ENCODE measurements at regions not wholly inside any gene's neighbourhood (a gene's known extent, or its start where the extent isn't known, plus 50 kb on each side); places are given as distances from the start of the nearest gene placed in this dataset.
A peak's percentile ranks its signal among the peaks of the same experiment; 100 is the strongest.

GRCh38 chr13:88085036-88085435 is 413.9 kb downstream of the SLITRK5 start:
- DNase-seq (ENCODE audit: low read depth), result peak; percentile 13

GRCh38 chr13:88086577-88086976 is 415.4 kb downstream of the SLITRK5 start:
- peak; percentile 54 for DNase-seq (ENCODE audit: low read depth)

GRCh38 chr13:88097541-88097940 is 426.4 kb downstream of the SLITRK5 start:
- no peak for DNase-seq (ENCODE audit: low read depth)

GRCh38 chr13:88103824-88104223 is 432.7 kb downstream of the SLITRK5 start:
- no peak for DNase-seq (ENCODE audit: low read depth)

- DNase-seq (ENCODE audit: low read depth), result no peak
Measured at GRCh38 chr13:88104576-88104975, 433.4 kb downstream of the SLITRK5 start.

GRCh38 chr13:88107570-88107969 is 436.4 kb downstream of the SLITRK5 start:
- DNase-seq (ENCODE audit: low read depth), result no peak

DNA sequence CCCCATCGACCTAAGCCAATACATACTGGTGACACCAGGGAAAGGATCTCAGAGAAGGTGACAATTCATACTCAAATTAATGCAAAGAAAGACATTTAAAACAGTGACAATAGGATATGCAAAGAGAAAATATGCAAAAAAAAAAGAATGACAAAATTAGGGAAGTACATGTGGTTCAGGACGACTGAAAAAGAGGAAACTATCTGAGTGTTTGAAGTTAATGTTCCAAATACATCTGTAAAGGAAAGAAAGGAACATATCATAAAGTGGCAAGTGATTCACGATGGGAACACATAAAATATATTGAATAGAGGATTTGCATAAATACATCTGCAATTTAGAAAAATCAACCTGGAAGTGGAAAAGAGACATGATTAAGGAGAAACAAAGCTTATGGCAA is 441.4 kb downstream of the SLITRK5 start:
- DNase-seq (ENCODE audit: low read depth), result no peak

GRCh38 chr13:88115976-88116375 is 444.8 kb downstream of the SLITRK5 start:
- no peak for DNase-seq (ENCODE audit: low read depth)

GRCh38 chr13:88118952-88119351 is 447.8 kb downstream of the SLITRK5 start:
- no peak for DNase-seq (ENCODE audit: low read depth)

DNA sequence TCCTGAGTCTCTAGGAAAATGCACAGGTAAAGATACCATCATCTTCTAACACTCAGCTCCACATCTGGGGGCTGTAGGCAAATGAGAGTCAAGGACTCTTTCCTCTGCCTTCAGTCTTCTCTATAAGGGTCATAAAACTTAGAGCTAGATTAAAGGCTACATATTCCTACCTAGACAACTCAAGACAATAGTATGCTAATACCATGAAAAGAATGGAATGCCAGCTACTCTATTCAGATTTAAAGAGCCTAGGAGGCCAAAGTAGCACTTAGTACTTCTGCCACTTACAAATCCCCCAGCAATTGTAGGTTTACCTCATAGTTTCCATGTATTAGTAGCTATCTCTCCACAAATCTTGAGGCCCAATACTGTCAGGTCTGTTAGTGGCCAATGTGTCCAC is 453.0 kb downstream of the SLITRK5 start:
- no peak for DNase-seq (ENCODE audit: low read depth)

DNA sequence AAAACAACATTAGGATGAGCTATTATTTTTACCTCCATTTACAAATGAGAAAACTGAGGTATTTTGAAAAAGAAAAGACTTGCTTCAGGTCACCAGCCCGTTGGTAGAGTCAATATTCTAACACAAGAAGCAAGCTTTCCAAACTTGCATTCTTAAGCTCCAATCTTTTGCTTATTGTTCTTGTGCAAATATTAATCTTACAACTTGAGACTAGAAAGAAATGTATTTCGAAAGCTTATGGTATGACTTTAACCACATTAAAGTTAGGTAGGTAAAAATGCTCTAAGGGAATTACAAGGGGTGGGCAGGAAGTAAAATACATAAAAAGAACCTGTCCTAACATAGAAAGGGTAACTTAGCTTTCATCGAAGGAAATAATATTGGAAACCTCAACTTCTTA is 453.9 kb downstream of the SLITRK5 start:
- no peak for DNase-seq (ENCODE audit: low read depth)

DNA sequence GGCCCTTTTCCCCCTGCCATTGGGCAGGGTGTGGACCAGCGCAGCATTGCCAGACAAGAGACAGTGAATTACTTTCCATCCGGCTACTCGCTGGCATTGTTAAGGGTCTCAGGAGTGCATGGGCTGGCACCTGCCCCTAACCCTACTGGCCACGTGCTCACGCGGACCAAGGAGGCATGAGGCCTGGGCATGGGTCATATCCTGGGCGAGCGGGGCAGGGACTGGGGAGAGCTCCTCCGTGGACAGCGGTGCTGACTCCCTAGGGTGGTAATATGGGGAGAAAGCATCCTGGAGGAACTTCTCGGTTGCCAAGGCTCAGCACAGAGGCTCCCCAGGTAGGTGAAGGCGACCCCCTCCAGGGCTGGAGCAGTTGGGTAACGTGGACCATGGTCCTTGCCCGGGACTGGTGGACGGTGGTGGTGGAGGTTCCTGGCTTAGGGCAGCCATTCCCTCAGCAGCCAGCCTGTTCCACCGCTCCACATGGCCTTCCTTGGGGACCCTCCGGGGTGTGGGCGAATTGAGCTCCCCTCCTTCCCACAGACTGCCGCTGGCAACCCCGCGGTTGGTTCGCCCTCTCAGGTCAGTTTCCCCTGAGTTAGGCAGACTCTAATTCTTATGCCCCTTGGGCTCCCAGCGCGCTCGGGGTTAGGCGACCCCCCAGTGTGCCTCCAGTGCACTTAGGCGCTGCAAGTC is 465.1 kb downstream of the SLITRK5 start:
- DNase-seq (ENCODE audit: low read depth), result no peak

DNA sequence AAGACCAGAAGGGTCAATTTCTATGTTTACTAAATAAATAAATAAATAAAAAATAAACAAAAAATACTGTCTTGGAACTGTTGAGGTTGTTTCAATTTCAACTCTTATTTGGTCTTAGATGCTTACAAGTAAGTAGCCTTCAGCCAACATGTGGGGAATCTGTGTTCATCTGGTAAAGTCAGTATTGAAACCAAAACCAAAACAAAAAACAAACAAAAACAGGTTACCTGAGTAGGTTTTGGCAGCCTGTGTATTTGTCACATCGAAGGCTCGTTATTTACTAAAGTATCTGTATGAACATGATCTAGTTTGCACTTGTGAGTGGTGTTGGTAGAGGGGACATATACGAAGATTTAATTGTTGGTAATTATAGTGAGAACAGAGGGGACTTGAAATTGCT is 471.5 kb downstream of the SLITRK5 start:
- DNase-seq (ENCODE audit: low read depth), result no peak

DNA sequence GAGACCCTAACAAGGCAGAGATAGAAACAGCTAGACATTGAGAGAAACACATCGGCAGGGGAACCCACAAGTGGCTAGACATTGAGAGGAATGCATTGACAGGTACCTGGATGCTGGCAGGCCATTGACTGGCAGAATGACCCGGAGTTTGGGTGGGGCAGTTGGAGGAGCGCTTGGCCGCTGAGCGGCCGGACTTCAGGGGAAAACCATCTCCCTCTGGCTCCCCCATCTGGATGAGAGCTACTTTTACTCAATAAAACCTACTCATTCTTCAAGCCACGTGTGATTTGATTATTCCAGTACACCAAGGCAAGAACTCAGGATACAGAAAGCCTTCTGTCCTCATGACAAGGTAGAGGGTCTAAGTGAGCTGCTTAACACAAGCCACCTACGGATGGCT is 473.4 kb downstream of the SLITRK5 start:
- DNase-seq (ENCODE audit: low read depth), result no peak

GRCh38 chr13:88153353-88153752 is 482.2 kb downstream of the SLITRK5 start:
- DNase-seq (ENCODE audit: low read depth), result no peak

- DNase-seq (ENCODE audit: low read depth), result no peak
Measured at GRCh38 chr13:88154001-88154400, 482.8 kb downstream of the SLITRK5 start.

- DNase-seq (ENCODE audit: low read depth), result no peak
Measured at GRCh38 chr13:88162076-88162702, 491.0 kb downstream of the SLITRK5 start.

- DNase-seq (ENCODE audit: low read depth), result no peak
Measured at GRCh38 chr13:88176231-88176630, 505.1 kb downstream of the SLITRK5 start.

- no peak for DNase-seq (ENCODE audit: low read depth)
Measured at GRCh38 chr13:88183440-88183839, 512.3 kb downstream of the SLITRK5 start.

GRCh38 chr13:88188986-88189385 is 517.8 kb downstream of the SLITRK5 start:
- no peak for DNase-seq (ENCODE audit: low read depth)

DNA sequence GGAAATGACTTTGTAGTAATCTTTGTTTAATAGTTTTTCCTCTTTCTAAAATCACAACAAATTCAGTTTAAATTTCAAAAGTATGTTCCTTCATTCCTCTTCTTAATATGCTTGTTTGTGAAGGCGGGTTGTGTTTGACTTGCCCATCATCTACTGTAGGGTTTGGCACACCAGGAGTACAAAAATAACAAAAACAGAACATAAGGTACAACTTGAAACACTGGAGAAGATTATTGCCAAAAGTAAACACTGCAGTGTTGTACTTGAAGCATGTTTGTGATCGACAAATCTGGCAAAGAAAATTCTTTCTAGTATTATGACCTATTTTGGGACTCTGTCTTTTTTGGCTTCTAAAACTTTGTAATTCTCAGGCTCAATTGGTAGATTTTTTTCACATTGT is 518.6 kb downstream of the SLITRK5 start:
- DNase-seq (ENCODE audit: low read depth), result no peak

GRCh38 chr13:88196106-88196505 is 524.9 kb downstream of the SLITRK5 start:
- peak; percentile 3 for DNase-seq (ENCODE audit: low read depth)

DNA sequence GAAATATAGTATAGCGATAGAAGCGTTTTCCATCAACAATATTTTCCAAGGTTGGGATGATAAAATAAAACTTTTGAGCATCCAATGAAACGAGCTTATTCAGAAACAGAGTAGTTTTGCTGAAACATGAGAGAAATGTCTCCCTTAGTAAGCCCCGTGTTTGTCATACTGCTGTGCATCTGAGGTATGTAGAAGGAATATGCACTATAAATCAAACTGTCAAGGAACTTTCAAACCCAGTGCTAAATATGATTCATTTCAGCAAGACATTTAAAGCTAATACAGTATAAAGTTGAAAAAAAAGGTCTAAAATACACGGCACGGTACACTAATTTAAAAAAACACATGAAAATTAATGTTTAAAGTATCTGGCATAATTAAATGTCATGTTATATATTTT is 546.2 kb downstream of the SLITRK5 start:
- DNase-seq (ENCODE audit: low read depth), result peak; percentile 23

GRCh38 chr13:88217883-88218282 is 546.7 kb downstream of the SLITRK5 start:
- peak; percentile 1 for DNase-seq (ENCODE audit: low read depth)

Data from amniotic epithelial cell (primary cell).